Peyer's patch (tissue), 4 donors: ENCODE measurements at regions not wholly inside any gene's neighbourhood (a gene's known extent, or its start where the extent isn't known, plus 50 kb on each side); places are given as distances from the start of the nearest gene placed in this dataset.

ENCODE experiments used
- DNase-seq, 3 donors: peaks; one replicate each; pipeline ENCODE4 v3.0.0-alpha.2; 2017 to 2019
- H3K27ac ChIP-seq, 4 donors: fragments of 200-600 bp; sonication (generic); one replicate each; pipeline ENCODE4 v1.5.1; 2016 to 2019
- H3K27me3 ChIP-seq, 2 donors: fragments of 200-600 bp; sonication (generic); one replicate each; pipeline ENCODE4 v1.5.1; 2019
- H3K36me3 ChIP-seq, 3 donors: fragments of 200-600 bp; sonication (generic); one replicate each; pipeline ENCODE4 v1.5.1; 2016 to 2019
- H3K4me1 ChIP-seq, 4 donors: fragments of 200-600 bp; sonication (generic); one replicate each; pipeline ENCODE4 v1.5.1; 2016 to 2019
- H3K4me3 ChIP-seq, 4 donors: fragments of 200-600 bp; sonication (generic); 1 replicate in 3 of 4; 2 replicates in 1 of 4; pipeline ENCODE4 v1.5.1; 2016 to 2019; ENCODE audit warnings: mild to moderate bottlenecking in 1 of 4
- H3K9me3 ChIP-seq, 4 donors: fragments of 200-600 bp; sonication (generic); one replicate each; pipeline ENCODE4 v1.5.1; 2016 to 2019; ENCODE audit warnings: mild to moderate bottlenecking in 1 of 4
- POLR2A ChIP-seq, 2 donors: fragments of 450-650 bp; IDR thresholded peaks; one replicate each; pipeline ENCODE4 v1.5.1; 2017; ENCODE audit warnings: antibody characterized with exemption in 2 of 2, mild to moderate bottlenecking in 2 of 2, moderate library complexity in 2 of 2
- TF ChIP-seq, protein P1 (sequence below), 6 experiments: fragments of 450-650 bp in 4 of 6; fragments of 200-600 bp in 2 of 6; sonication (generic) in 1 of 6; IDR thresholded peaks; one replicate each; pipeline ENCODE4 v1.5.1; 2017 to 2019; ENCODE audit warnings: antibody characterized with exemption in 6 of 6, mild to moderate bottlenecking in 3 of 6, moderate library complexity in 1 of 6

DNA sequence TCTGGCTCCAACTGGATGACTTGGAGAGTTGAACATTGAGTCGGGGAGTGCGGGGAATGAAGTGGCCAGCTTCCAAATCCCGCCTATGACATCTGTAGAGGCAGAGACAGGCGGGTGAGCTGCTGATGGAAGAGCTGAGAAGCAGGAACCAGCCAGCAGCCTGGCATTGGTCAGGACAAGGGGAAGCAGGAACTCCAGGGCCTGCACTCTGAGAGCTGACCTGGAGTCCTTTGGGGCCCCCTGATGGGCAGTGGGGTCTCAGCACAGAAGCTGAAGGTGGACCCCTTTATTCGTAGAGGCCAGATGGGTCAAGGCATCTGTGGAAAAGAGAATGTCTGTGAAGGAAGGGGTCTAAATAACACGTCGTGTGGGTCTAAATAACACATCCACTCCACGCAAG, 57.0 kb downstream of the SEC61G start:
- H3K4me3 ChIP-seq: no peak overlapping the region
- no peaks in the 10 kb centered on the region for H3K4me1 ChIP-seq
- no peak for TF ChIP-seq POLR2A (IDR thresholded peaks at IDR 0.05)
- TF ChIP-seq, protein P1, sequence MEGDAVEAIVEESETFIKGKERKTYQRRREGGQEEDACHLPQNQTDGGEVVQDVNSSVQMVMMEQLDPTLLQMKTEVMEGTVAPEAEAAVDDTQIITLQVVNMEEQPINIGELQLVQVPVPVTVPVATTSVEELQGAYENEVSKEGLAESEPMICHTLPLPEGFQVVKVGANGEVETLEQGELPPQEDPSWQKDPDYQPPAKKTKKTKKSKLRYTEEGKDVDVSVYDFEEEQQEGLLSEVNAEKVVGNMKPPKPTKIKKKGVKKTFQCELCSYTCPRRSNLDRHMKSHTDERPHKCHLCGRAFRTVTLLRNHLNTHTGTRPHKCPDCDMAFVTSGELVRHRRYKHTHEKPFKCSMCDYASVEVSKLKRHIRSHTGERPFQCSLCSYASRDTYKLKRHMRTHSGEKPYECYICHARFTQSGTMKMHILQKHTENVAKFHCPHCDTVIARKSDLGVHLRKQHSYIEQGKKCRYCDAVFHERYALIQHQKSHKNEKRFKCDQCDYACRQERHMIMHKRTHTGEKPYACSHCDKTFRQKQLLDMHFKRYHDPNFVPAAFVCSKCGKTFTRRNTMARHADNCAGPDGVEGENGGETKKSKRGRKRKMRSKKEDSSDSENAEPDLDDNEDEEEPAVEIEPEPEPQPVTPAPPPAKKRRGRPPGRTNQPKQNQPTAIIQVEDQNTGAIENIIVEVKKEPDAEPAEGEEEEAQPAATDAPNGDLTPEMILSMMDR (IDR thresholded peaks at IDR 0.05): no peak
- no peaks in the 10 kb centered on the region for H3K36me3 ChIP-seq
- DNase-seq: no peak
- no peak overlapping the region for H3K27ac ChIP-seq
- H3K27me3 ChIP-seq: no peaks in the 10 kb centered on the region
- no peaks in the 10 kb centered on the region for H3K9me3 ChIP-seq

DNA sequence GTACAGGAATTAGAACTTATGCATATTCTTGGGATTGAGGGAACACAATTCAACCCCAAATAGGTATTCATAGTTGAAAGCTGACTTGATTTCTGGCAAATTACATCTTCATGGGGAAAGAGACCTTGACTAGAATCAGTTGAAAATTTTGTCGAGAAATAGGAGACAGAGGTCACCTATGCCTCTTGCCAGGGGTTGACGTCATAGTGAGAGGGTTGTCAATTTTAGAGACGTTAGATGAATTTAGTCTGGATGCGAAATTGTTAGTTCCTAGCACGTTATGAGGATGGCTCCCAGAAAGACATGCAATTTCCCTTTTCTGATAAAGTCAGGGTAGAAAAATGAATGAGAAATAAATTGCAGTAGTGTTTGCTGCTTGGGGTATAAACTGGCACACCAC, 59.3 kb downstream of the SEC61G start:
- no peak for TF ChIP-seq POLR2A (IDR thresholded peaks at IDR 0.05)
- no peaks in the 10 kb centered on the region for H3K27me3 ChIP-seq
- no peak for DNase-seq
- no peak overlapping the region for H3K27ac ChIP-seq
- H3K9me3 ChIP-seq: no peaks in the 10 kb centered on the region
- no peak overlapping the region for H3K4me3 ChIP-seq
- H3K4me1 ChIP-seq: no peaks in the 10 kb centered on the region
- H3K36me3 ChIP-seq: no peaks in the 10 kb centered on the region

DNA sequence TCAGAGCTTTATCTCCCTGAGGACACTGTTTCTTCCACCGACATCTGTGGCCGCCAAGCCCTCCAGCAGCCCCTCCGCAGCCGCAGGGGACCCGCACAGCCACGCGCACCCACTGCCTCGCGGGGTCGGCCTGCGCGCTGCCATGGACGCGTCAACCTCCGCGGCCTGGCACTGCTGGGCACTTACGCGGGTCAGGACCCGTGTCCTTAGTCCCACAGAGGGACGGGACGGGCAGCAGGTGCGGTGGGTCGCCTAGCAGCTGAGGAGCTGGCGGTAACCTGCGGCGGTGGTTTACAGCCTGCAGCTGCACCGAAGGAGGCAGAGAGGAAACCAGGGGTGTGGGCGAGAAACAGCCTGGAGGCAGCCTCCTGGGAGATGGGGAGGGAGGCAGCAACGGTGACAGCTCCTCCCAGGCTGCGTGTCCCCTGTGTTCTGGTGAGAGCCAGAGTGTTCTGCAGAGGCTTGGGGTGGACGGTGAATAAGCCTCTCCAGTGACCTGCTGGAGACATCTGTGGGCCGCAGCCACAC, 61.3 kb downstream of the SEC61G start:
- H3K9me3 ChIP-seq: no peaks in the 10 kb centered on the region
- H3K27me3 ChIP-seq: no peaks in the 10 kb centered on the region
- no peaks in the 10 kb centered on the region for H3K4me1 ChIP-seq
- no peak for TF ChIP-seq POLR2A (IDR thresholded peaks at IDR 0.05)
- TF ChIP-seq, protein P1 (IDR thresholded peaks at IDR 0.05): no peak
- no peak overlapping the region for H3K4me3 ChIP-seq
- DNase-seq: no peak
- no peaks in the 10 kb centered on the region for H3K36me3 ChIP-seq
- H3K27ac ChIP-seq: no peak overlapping the region

DNA sequence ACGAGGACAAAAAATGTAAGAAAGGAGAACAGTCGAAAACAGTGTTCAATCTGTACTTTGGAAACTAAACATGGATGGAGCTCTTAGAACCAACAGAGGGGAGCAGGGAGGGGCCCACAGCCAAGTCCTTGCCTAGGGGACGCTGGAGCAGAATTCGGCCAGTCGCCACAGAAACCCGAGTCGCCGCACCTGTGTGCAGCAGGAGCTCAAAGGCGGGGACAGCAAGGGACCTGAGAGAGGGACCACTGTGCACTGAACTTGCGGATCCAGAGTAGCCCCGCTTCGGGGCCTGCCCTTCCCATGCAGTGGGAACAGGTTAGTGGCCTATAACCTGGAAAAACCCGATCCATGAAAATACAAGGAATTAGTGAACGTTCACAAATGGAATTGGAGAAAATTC, 68.1 kb downstream of the SEC61G start:
- no peaks in the 10 kb centered on the region for H3K27me3 ChIP-seq
- TF ChIP-seq POLR2A (IDR thresholded peaks at IDR 0.05): no peak
- TF ChIP-seq, protein P1 (IDR thresholded peaks at IDR 0.05): no peak

DNA sequence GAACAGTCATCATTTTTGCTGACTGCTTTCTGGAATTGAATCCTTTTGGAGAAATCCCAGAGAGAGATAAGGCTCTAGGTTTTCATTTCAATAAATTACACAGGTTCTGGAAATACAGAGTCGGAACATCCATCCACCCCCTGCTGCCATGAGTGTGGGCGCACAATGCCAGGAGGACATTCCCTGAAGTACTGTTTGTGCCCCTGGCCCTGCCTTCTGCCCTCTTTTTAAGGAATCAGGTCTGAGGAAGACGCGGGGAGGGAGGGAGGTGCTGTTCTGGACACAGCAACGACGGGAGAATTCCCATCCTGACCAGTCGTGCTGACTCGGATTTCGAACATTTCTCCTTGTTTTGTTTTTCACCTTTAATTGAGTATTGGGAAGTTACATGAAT, 69.0 kb downstream of the SEC61G start:
- Histone ChIP-seq H3K27ac (no peak overlapping the region), H3K4me3 (no peak overlapping the region), H3K4me1 (no peaks in the 10 kb centered on the region), H3K27me3 (no peaks in the 10 kb centered on the region), H3K9me3 (no peaks in the 10 kb centered on the region), H3K36me3 (no peaks in the 10 kb centered on the region)
- TF ChIP-seq, protein P1 (IDR thresholded peaks at IDR 0.05): no peak
- TF ChIP-seq POLR2A (IDR thresholded peaks at IDR 0.05): no peak
- no peak for DNase-seq

More for the DNA sequence above, 68.1 kb downstream of the SEC61G start:
- no peaks in the 10 kb centered on the region for H3K36me3 ChIP-seq
- H3K4me1 ChIP-seq: no peaks in the 10 kb centered on the region
- no peak overlapping the region for H3K27ac ChIP-seq
- DNase-seq: no peak
- no peaks in the 10 kb centered on the region for H3K9me3 ChIP-seq
- H3K4me3 ChIP-seq: no peak overlapping the region

DNA sequence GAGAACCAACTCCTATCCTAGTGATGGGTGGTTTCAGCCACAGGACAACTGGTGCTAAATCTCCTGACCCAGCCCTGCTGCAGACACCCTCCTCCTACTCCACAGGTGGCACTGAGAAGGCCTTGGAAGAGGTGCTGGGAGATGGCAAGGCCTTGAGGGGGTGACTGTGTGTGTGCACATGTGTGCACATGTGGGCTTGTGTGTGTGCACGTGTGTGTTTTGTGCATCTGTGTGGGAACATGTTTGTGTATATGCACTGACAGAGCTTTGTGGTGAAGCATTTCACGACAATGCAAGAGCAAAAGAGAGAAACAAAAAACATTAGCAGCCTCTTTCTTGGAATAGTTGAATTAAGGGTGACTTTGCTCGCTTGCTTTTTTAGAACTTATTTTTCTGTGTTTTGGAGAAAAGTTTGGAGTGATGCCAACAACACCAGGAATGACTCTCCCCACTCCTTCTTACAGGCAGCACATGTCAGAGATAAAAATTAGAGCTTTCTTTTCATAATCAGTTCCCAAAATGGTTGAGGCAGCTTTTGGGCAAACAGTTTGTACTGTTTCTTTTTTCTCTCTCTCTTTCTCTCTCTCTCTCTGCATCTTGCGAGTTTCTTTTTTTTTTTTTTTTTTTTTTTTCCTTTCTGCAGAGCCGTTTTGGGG, 69.5 kb downstream of the SEC61G start:
- no peak overlapping the region for H3K27ac ChIP-seq
- no peaks in the 10 kb centered on the region for H3K36me3 ChIP-seq
- H3K9me3 ChIP-seq: no peaks in the 10 kb centered on the region
- H3K4me1 ChIP-seq: no peaks in the 10 kb centered on the region
- no peak for TF ChIP-seq POLR2A (IDR thresholded peaks at IDR 0.05)
- TF ChIP-seq, protein P1 (IDR thresholded peaks at IDR 0.05): no peak
- no peak overlapping the region for H3K4me3 ChIP-seq
- DNase-seq: no peak
- no peaks in the 10 kb centered on the region for H3K27me3 ChIP-seq
